Uterus (tissue), 3 donors: ENCODE measurements at regions not wholly inside any gene's neighbourhood (a gene's known extent, or its start where the extent isn't known, plus 50 kb on each side); places are given as distances from the start of the nearest gene placed in this dataset.

ENCODE experiments used
- DNase-seq, 2 donors: peaks; one replicate each; pipeline ENCODE4 v3.0.0-alpha.2; 2019 to 2020
- H3K27ac ChIP-seq, 2 donors: fragments of 200-600 bp; sonication (generic); 1 replicate in 1 of 2; 2 replicates in 1 of 2; pipeline ENCODE4 v1.5.1; 2016 to 2018
- H3K27me3 ChIP-seq, 2 donors: fragments of 200-600 bp; sonication (generic); one replicate each; pipeline ENCODE4 v1.5.1; 2018 to 2019; ENCODE audit warnings: control low read depth in 1 of 2
- H3K36me3 ChIP-seq, 2 donors: fragments of 200-600 bp; sonication (generic); one replicate each; pipeline ENCODE4 v1.5.1; 2019; ENCODE audit warnings: control low read depth in 1 of 2
- H3K4me1 ChIP-seq, 2 donors: fragments of 200-600 bp; sonication (generic); one replicate each; pipeline ENCODE4 v1.5.1; 2018 to 2019; ENCODE audit warnings: control low read depth in 1 of 2
- H3K4me3 ChIP-seq, 2 donors: fragments of 200-600 bp; sonication (generic); 1 replicate in 1 of 2; 2 replicates in 1 of 2; pipeline ENCODE4 v1.5.1; 2018 to 2019; ENCODE audit warnings: mild to moderate bottlenecking in 1 of 2
- H3K9me3 ChIP-seq, 2 donors: fragments of 200-600 bp; sonication (generic); one replicate each; pipeline ENCODE4 v1.5.1; 2019; ENCODE audit warnings: control low read depth in 1 of 2
- POLR2A ChIP-seq, 2 donors: fragments of 450-650 bp; IDR thresholded peaks; one replicate each; pipeline ENCODE4 v1.6.1; 2016; ENCODE audit warnings: antibody characterized with exemption in 2 of 2, mild to moderate bottlenecking in 1 of 2, moderate library complexity in 1 of 2
- intact Hi-C: fragments of 100-400 bp; cut with DNase I; formaldehyde crosslinking; loops from one replicate; pipeline ENCODE4 v1.15.1; 2023; ENCODE audit warnings: low total_unique reads
- TF ChIP-seq, protein P1 (sequence below), 4 experiments: fragments of 200-600 bp in 2 of 4; fragments of 450-650 bp in 2 of 4; sonication (generic) in 2 of 4; IDR thresholded peaks; one replicate each; pipeline ENCODE4 v1.5.1; 2016 to 2019; ENCODE audit warnings: antibody characterized with exemption in 4 of 4, mild to moderate bottlenecking in 2 of 4, moderate library complexity in 1 of 4
- donor health status: DM: yes; HTN: yes; CAD: no.

DNA sequence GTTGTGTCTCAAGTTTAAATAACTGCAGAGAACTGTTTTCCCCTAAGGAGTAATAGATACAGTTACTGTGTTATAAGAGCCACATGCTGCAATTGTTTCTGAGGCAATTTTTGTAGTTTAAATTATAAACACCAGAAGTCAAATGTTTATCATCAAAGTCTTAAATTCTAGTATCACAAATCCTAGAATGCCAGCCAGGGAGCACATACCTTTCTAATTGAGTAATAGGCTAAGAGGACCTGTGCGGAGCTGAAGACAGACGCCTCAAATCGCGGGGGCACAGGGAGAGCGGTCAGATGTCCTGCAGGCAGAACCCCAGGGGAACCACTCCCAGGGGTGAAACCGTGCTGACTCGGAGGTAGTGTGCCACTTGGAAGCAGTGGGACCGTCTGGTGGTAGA, 65.2 kb upstream of the TNFRSF19 start:
- Histone ChIP-seq H3K4me1 (peaks cover 0 to 3% of the 10 kb centered on the region in 2 donors), H3K9me3 (no peaks in the 10 kb centered on the region), H3K27me3 (no peaks in the 10 kb centered on the region), H3K36me3 (no peaks in the 10 kb centered on the region), H3K27ac (peak overlapping the region; percentile 27 to 69), H3K4me3 (no peak overlapping the region)
- TF ChIP-seq, protein P1, sequence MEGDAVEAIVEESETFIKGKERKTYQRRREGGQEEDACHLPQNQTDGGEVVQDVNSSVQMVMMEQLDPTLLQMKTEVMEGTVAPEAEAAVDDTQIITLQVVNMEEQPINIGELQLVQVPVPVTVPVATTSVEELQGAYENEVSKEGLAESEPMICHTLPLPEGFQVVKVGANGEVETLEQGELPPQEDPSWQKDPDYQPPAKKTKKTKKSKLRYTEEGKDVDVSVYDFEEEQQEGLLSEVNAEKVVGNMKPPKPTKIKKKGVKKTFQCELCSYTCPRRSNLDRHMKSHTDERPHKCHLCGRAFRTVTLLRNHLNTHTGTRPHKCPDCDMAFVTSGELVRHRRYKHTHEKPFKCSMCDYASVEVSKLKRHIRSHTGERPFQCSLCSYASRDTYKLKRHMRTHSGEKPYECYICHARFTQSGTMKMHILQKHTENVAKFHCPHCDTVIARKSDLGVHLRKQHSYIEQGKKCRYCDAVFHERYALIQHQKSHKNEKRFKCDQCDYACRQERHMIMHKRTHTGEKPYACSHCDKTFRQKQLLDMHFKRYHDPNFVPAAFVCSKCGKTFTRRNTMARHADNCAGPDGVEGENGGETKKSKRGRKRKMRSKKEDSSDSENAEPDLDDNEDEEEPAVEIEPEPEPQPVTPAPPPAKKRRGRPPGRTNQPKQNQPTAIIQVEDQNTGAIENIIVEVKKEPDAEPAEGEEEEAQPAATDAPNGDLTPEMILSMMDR (IDR thresholded peaks at IDR 0.05), result no peak
- TF ChIP-seq POLR2A (IDR thresholded peaks at IDR 0.05), result no peak
- intact Hi-C loops, result no loop called here
- no peak for DNase-seq

DNA sequence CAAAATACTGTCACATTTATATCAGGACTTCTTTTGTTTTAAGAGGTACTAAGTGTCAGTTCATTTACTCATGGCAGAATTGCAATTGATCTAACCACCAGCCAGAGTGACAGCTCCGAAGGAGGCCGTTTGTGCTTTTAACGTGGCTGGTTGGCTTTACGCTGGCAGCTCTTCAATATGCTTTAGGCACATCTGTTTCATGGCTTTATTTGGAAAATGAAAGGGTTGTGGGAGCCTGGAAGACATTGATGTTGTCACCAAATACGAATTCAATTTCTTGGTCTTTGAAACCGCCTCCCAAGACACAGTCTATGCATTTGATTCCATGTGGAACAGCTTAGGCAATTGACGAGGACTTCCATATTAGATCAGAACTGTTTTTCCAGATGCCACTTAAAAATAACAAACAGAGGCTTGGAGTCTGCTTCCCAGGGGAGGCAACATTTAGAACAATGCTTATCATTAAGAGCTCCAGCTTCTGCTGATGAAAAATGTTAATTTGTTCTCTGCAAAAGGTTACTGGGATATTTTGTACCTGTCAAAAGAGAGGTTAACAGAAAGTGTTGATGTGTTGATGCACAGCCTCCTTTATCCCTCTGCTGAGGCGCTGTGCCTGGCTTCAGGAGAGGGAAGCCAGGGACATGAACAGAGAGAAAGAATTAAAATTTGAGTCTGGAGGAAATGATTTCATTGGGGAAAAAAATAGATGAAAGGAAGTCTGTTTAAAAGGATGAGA, 64.0 kb upstream of the TNFRSF19 start:
- no peak for DNase-seq
- Histone ChIP-seq H3K4me1 (peaks cover 0 to 3% of the 10 kb centered on the region in 2 donors), H3K27ac (peak overlapping the region; percentile 29 to 69), H3K36me3 (no peaks in the 10 kb centered on the region), H3K4me3 (no peak overlapping the region), H3K27me3 (no peaks in the 10 kb centered on the region), H3K9me3 (no peaks in the 10 kb centered on the region)
- TF ChIP-seq POLR2A (IDR thresholded peaks at IDR 0.05), result no peak
- TF ChIP-seq, protein P1 (IDR thresholded peaks at IDR 0.05), result no peak
- intact Hi-C loops, result no loop called here

DNA sequence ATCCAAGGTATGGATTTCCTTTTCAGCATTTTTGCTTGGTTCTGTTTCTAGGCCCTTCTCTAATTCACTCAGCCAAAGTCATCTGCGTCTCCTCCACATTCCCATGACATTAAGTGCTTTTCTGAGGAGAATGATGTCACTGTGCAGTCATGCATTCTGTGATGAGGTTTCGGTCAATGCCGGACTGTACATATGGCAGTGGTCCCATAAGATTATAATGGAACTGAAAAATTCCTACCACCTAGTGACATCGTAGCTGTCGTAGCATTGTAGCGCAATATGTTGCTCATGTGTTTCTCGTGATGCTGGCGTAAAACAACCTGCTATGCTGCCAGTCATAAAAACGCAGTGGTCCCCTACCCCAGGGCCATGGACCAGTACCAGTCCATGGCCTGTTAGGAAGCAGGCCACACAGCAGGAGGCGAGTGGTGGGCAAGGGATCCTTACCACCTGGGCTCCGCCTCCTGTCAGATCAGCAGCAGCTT, 63.4 kb upstream of the TNFRSF19 start:
- H3K4me1 ChIP-seq, result peaks cover 0 to 3% of the 10 kb centered on the region in 2 donors
- no peaks in the 10 kb centered on the region for H3K9me3 ChIP-seq
- intact Hi-C loops, result no loop called here
- no peaks in the 10 kb centered on the region for H3K36me3 ChIP-seq
- peak in 1 of 2 donors; percentile 26 for DNase-seq
- no peaks in the 10 kb centered on the region for H3K27me3 ChIP-seq
- TF ChIP-seq, protein P1 (IDR thresholded peaks at IDR 0.05), result no peak
- TF ChIP-seq POLR2A (IDR thresholded peaks at IDR 0.05), result no peak
- H3K27ac ChIP-seq, result peak overlapping the region; percentile 33 to 69
- H3K4me3 ChIP-seq, result no peak overlapping the region

DNA sequence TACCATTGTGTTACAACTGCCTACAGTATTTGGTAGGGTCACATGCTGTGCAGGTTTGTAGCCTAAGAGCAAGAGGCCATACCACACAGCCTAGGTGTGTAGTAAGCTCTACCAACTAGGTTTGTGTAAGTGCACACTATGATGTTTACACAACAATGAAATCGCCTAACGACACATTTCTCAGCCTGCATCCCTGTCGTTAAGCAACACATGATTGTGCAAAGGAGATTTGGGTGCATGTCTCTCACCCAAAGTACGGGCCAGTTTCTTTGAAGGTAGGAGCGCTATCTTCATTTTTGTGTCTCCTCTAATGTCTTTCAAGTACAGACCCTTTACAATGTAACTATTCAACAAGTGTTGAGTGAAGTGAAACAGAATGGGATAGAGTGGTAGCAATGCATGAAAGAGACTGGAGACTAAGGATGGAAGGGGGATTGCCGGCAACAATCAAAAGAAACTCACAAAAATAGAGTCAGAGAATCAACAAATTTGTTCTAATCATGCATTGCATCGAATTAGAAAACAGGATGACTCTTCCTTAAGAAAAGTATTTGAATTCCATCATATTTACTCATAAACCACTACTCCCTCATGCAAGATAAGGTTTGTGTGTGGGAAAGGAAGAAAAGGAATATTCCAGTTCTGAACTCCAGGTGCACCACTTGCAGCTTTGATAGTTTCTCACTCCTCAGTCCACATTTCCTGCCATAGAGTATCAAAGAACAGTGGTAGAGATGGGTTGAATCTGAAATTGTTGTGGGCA, 60.2 kb upstream of the TNFRSF19 start:
- Histone ChIP-seq H3K4me1 (peaks cover 0 to 3% of the 10 kb centered on the region in 2 donors), H3K4me3 (no peak overlapping the region), H3K9me3 (no peaks in the 10 kb centered on the region), H3K27me3 (no peaks in the 10 kb centered on the region), H3K27ac (peak overlapping the region; percentile 26 to 56), H3K36me3 (no peaks in the 10 kb centered on the region)
- DNase-seq, result no peak
- TF ChIP-seq, protein P1 (IDR thresholded peaks at IDR 0.05), result no peak
- no peak for TF ChIP-seq POLR2A (IDR thresholded peaks at IDR 0.05)
- intact Hi-C loops, result no loop called here

DNA sequence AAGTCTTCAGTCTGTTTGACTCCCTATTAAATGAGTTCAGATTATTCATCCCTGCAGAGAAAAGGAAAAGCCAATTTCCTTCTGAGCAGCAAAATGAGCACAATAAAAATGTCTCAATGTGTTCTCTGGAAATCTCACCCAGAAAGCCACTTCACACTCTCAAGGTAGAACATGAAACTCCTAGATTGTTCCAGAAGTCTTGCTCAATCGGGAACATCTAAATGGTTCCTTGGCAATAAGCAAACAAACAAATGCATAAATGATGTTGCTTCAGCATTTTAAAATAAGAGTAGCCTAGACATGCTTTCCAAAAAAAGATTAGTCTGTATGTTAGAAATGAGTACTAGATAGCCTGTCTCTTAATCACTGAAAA, 59.7 kb upstream of the TNFRSF19 start:
- peak overlapping the region; percentile 26 to 56 for H3K27ac ChIP-seq
- no peaks in the 10 kb centered on the region for H3K36me3 ChIP-seq
- no peak for TF ChIP-seq POLR2A (IDR thresholded peaks at IDR 0.05)
- TF ChIP-seq, protein P1 (IDR thresholded peaks at IDR 0.05), result no peak
- no peak for DNase-seq
- no peaks in the 10 kb centered on the region for H3K4me1 ChIP-seq
- intact Hi-C loops, result no loop called here
- H3K4me3 ChIP-seq, result no peak overlapping the region
- H3K9me3 ChIP-seq, result no peaks in the 10 kb centered on the region
- H3K27me3 ChIP-seq, result no peaks in the 10 kb centered on the region
